AG10803 (cell line): ENCODE measurements at regions not wholly inside any gene's neighbourhood (a gene's known extent, or its start where the extent isn't known, plus 50 kb on each side); places are given as distances from the start of the nearest gene placed in this dataset.
A peak's percentile ranks its signal among the peaks of the same experiment; 100 is the strongest.

Experiments
- DNase-seq: peaks from one replicate; pipeline ENCODE4 v3.0.0; 2010; ENCODE audit warnings: low read depth
- H3K4me3 ChIP-seq: 2 replicates; pipeline ENCODE4 v1.5.1; 2011; ENCODE audit warnings: mild to moderate bottlenecking, low read length, control low read depth
- TF ChIP-seq, protein P1 (sequence below): conservative IDR thresholded peaks from 2 replicates; pipeline ENCODE4 v1.5.1; 2011; ENCODE audit warnings: mild to moderate bottlenecking, low read length, control low read depth, inconsistent platforms

- TF ChIP-seq, protein P1, sequence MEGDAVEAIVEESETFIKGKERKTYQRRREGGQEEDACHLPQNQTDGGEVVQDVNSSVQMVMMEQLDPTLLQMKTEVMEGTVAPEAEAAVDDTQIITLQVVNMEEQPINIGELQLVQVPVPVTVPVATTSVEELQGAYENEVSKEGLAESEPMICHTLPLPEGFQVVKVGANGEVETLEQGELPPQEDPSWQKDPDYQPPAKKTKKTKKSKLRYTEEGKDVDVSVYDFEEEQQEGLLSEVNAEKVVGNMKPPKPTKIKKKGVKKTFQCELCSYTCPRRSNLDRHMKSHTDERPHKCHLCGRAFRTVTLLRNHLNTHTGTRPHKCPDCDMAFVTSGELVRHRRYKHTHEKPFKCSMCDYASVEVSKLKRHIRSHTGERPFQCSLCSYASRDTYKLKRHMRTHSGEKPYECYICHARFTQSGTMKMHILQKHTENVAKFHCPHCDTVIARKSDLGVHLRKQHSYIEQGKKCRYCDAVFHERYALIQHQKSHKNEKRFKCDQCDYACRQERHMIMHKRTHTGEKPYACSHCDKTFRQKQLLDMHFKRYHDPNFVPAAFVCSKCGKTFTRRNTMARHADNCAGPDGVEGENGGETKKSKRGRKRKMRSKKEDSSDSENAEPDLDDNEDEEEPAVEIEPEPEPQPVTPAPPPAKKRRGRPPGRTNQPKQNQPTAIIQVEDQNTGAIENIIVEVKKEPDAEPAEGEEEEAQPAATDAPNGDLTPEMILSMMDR = no peak
- H3K4me3 ChIP-seq = no peak overlapping the region
- DNase-seq = peak; percentile 16
Measured at GRCh38 chr3:59321881-59322540, 272.2 kb upstream of the CFAP20DC start.

DNA sequence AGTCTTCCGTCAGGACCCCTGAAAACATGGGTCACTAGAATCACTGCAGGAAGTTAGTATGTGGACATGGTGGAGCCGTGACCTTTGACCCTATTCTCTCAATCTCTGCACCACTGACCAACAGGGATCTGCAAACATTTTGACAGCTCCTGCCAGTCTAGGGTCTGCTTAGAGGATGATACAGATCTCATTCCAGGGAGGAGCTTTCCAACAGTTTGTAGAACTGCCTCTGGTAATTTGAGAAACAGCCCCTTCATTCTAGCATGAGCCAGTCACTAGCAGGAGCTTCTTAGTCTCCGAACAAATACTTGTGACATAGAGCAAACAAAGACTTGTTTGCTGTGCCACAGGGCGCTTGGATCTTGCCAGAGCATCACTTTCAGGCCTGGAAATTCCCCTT, 270.3 kb upstream of the CFAP20DC start:
- TF ChIP-seq, protein P1 = no peak
- DNase-seq = no peak
- no peak overlapping the region for H3K4me3 ChIP-seq

DNA sequence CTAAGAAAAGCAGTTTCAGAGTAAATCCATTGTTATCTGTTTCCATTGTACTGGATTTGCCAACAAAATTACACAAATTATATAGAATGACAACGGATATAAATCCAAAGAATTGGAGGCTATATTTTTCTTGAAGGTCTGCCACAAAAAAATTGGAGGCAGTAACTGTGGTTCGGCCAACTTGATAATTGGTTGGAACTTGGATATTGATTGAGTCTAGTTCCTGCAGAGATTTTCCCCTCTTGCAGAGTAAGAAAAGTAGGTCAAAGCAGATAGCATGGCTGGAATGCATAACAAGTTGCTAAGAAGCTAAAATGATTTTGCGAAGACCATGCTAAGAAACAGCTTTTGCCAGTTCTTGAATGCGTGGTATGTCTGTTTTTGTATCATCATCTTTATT, 269.6 kb upstream of the CFAP20DC start:
- DNase-seq = no peak
- TF ChIP-seq, protein P1 = no peak
- no peak overlapping the region for H3K4me3 ChIP-seq

- TF ChIP-seq, protein P1 = no peak
- no peak overlapping the region for H3K4me3 ChIP-seq
- DNase-seq = no peak
Measured at GRCh38 chr3:59318881-59319280, 269.1 kb upstream of the CFAP20DC start.

GRCh38 chr3:59317386-59317785, 267.6 kb upstream of the CFAP20DC start:
- no peak for DNase-seq
- TF ChIP-seq, protein P1 = no peak

DNA sequence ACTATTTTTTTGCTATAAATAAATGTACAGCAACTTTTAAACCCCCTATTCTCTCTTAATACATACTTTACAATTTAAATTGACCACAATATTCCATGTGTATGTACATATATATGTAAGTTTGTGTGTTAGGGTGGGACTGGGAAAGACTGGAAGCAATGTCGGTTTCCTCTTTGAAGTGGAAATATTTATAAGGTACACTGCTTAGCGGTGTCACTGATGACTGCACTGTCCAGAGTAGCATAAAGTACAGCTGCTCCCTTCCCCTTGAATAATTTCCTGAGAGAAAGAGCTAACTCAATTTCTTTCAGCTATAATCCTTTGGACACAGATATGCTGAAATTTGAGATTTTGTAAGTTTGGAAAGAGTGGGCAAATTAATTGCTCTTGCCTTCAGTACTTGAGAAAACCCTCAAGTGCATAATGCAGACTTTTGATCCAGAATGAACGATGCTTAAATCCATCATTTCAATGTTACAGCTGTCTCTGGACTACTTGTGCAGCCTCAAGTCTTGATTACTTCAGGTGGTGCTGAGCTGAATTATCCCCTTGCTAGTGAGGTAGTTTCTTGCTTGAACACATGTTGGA, 267.0 kb upstream of the CFAP20DC start:
- no peak for DNase-seq
- TF ChIP-seq, protein P1 = no peak
- H3K4me3 ChIP-seq = no peak overlapping the region

More at GRCh38 chr3:59317386-59317785, 267.6 kb upstream of the CFAP20DC start:
- no peak overlapping the region for H3K4me3 ChIP-seq

- TF ChIP-seq, protein P1 = peak; percentile 63
- DNase-seq = peak; percentile 31
- no peak overlapping the region for H3K4me3 ChIP-seq
Measured at GRCh38 chr3:59313365-59313764, 263.5 kb upstream of the CFAP20DC start.
